ENCODE measurements at regions not wholly inside any gene's neighbourhood (a gene's known extent, or its start where the extent isn't known, plus 50 kb on each side); places are given as distances from the start of the nearest gene placed in this dataset.

DNA sequence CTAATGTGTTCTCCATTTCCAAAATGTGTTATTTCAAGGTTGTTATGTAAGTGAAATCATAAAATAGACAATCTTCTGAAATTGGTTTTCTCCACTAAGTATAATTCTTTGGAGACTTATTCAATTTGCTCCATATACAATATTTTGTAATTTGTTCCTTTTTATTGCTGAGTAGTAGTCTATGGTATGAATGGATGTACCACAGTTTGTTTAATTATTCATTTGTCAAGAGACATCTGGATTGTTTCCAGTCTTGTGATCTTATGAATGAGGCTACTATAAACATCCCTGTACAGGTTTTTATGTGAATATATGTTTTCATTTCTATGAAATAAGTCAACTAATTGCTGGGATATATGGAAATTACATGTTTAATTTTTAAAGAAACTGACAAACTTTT, 652.6 kb upstream of the PLXNA2 start:
- DNase-seq (ENCODE audit: low read depth, low spot score) = no peak

DNA sequence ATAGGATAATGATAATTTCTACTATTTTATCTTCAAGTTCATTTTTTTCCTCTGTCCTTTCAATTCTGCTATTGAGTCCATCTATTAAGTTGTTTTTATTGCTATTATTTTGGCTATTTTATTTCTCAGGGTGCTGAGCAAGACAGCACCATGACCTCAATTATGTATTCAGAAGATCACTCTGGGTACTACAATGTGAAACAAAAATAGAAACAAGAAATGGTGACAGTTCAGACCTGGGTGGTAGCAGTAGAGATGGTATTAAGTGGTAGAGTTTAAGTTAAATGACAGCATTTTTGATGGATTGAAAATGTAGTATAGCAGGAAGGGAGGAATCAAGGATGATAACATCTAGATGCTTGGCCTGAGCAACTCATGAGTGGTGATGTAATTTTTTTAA, 655.3 kb upstream of the PLXNA2 start:
- DNase-seq (ENCODE audit: low read depth, low spot score) = no peak

DNA sequence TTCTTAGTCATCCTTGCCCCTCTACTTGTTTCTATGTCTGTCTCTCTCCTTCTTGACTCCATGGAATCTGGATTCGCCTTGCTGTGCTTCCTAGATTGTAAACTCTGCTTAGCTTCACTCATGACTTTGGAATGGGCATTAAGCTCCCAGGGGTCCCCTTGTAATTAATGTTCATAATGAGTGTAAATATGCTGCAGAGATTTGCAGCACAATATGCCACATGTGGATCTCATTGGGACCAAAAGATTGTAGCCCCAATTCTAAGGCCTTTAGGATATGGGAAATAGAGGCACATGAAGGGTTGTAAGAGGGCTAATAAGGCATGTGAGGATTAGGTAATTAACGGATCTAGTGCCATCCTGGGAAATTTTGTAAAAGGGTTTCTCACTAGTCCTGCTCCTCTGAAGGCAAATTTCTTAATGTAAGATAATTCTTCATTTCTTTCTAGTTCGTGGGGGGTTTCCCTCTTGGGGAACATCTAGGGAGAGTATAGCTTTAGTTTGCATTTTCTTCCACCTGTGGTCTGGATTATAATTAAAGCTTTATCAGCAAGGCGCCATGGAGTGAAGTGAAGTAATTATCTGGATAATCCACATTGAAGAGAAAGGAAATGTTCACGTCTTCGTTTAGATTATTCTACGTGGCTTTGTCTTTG, 659.2 kb upstream of the PLXNA2 start:
- no peak for DNase-seq (ENCODE audit: low read depth, low spot score)

DNA sequence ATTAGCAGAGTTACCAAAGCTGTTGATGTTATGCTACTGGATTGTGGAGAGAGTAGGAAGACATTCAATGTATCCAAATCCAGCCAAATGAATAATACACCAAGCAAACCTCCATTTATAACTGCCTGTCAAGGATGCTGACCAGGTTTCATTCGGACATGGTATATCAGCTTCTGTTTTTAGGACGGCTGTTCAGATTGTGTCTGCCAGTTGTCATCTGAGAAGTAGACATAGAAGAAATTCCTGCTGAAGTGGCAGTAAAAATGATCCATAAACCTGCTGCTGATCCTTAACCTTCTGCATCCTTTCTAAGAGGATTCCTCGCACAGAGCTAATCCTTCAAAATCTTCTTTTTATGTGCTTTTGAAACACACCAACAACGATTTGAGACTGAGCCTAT, 663.6 kb upstream of the PLXNA2 start:
- no peak for DNase-seq (ENCODE audit: low read depth, low spot score)

DNA sequence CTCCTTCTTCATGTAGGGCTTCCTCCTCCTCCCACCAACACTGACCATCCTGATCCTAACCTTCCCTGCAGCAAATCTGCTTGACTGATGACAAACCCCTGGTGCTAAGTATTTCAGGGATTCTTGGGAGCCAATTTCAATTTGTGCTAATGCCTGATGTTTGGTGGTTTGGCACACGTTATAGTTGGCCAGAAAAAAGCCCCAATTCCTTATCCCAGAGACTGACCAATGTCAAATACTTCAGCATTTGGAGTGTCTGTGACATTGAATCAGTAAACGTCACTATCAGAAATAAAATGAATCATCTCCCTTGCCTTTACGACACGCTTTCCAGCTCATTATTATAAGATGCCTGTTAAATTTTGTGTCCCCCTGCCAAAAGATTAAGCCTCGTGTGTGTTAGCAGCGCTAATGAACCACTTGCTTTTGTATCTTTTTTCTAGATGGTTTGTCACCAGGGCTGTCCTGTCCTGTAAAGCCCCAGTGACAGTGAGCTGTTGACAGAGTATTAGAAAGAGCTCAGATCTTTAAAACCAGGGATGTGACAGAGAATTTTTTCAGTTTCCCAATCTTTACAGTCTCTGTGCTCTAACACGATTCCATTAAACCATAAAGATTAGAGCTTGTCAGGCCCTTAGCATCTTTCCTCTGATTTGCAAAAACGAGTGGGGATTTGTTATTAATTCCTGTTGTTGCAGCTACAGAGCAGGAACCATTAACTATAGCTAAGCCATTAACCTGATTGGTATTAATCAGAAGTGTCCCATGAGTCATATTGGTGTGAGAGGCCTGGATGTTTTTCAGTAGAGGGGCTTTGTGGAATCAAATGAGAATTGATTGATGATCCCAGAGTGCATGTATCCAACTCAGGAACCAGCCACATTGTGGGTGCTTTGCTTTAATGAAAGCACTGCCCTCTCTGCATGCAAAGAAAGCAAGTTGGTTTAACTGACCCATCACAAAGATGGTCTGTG, 665.1 kb upstream of the PLXNA2 start:
- DNase-seq (ENCODE audit: low read depth, low spot score) = no peak

DNA sequence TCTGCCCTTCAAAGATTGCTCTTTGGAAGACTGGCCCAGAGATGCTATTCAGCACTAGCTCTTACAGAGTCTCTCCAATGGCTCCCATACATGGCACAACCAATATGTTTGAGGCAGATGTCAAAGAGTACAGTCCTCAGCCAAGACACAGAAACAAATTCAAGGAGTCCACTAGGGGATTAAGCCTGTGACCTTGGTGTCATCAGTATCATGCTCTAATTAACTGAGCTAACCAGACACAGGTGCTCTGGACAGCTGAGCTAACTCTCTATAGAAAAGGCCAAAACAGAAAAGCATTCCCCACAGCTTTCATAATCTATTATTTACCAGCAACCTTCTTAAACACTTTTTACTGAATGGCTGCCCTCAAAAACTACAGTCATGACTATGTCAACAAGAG, 666.0 kb upstream of the PLXNA2 start:
- DNase-seq (ENCODE audit: low read depth, low spot score) = no peak

DNA sequence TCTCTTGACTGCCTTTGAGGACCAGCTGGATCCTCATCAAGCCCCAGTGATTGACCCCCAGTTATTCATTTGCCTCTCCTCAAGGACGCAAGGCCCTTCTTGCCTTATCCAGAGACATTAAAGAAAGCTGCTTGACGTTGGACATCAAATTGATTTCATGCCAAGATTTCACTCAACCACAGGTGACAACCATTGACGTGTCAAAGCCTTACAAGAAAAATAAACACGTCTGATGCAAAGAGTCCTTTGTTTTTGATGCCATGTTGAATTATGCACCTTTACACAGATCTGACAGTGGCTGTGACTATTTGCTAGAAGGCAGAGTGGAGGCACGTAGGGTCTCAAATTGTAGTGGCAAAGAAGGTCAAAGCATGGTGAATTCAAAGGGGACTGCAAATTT, 666.2 kb upstream of the CAMK1G start:
- DNase-seq (ENCODE audit: low read depth, low spot score) = no peak

DNA sequence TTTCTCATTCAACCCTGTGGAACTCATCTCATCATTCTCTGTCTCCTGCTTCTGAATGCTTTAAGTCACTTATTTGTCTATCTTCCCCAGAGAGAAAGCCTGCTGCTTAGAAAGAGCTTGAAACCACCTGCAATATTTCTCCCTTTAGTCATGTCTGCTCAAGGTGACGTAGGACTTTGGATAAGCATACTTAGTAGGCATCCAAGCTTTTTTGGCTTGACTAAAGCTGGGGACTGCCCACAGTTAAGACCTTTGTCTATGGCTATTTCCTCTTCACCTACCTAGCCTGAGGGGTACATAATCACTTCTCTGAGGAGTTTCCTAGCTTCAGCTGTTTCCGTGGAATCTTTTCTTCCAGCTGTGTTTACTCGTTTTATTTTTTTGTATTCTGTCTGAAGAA, 665.8 kb upstream of the CAMK1G start:
- no peak for DNase-seq (ENCODE audit: low read depth, low spot score)

DNA sequence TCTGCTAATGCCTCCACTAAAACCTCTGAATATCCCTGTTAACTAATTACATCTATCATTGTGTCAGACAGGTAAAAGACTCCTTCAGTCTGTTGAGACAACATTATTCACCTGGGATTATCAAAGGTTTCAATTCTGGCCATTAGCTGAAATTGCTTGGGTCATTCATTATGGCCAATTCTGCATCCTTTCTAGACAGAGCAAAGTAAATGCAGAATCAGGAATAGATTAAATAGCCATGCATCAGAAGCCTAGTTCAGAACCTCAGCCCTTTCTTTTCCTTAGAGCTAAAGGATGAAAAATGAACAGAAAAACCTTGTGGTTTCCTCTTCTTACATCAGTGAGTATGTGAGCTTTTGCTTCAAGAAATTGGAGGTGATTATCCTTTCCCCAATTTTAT, 665.4 kb upstream of the CAMK1G start:
- no peak for DNase-seq (ENCODE audit: low read depth, low spot score)

DNA sequence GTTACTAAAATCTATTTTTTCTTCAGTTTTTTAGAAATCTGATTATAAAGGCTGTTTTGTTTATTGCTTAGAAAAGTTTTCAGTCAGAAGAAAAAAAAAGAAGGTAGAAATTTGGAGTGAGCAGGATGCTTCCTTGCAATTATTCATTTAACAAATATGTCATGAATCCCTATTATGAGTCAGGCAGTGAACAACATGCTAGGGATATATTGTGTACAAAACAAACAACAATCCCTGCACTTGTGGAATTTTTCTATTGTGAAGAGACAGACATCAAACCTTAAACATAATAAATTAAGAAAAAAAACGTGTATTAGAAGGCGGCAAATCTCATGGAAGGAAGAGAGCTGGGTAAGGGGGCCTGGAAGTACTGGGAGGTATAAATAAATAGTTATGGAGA, 664.1 kb upstream of the CAMK1G start:
- DNase-seq (ENCODE audit: low read depth, low spot score) = no peak

DNA sequence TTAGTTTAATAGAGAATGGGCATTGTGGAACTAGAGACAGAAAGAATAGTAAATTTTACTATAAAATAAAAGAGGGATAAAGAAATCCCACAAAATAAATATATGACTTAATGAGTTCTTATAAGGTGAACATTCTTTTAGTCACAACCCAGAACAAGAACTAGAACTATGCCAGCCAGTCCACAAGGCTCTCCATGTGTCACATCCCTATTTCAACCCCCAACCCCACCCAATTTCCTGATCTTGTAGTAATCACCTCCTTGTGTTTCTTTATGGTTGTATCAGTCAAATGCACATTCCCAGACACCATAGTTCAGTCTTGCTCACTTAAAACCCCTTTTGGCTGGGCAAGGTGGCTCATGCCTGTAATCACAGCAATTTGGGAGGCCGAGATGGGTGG, 662.3 kb upstream of the CAMK1G start:
- DNase-seq (ENCODE audit: low read depth, low spot score) = no peak

DNA sequence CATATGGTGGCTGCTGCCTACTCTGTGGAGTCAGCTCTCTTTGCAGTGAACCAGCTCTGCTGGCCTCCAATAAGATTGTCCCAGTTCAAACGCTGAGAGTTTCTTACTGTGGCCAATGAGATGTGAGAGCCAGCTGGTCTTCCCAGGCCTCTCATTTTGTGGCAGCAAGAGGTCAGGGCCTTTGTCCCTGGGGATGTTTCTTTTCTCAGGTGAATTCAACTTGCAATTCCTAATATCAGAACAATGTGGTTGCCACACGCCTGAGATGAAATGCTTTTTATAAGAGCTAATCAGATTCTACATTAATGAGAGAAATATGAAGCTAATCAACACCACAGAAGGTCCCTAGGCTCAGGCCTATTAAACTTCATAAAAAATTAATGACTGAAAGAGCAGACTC, 660.1 kb upstream of the CAMK1G start:
- DNase-seq (ENCODE audit: low read depth, low spot score) = no peak

DNA sequence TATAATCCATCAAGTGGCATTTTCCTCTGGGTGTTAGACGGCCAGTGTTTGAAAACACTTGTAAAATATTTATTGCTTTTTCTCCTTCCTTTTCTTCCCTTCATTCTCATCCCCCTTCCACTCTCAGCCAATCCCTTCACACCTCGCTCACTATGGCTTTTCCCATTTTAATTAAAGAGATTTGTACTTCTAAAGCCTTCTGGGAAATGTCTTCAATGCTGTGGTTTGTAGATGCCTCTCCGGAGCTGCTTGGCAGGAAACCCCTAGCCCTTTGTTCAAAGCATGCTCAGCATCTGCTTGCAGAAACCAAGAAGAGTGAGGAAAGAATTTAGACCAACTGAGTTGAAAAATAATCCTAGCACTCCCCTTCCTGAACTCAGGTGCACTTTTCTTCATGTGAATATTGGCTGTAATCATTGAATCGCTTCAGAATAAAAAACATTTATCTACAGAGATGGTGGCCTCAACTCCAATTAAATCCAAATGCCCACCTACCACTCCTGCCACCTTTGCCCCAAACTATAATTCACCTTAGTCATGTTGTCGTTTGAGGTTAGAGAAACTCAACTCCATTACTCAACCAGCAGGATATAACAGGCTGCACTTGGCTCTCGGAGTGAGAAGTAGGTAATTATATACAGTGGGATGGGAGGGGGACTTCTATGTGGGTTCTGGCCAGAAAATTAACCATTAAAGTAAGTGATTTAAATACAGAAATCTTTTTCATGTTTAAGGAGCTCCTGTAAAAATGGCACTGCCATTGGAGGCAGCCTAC, 659.4 kb upstream of the CAMK1G start:
- DNase-seq (ENCODE audit: low read depth, low spot score) = no peak

DNA sequence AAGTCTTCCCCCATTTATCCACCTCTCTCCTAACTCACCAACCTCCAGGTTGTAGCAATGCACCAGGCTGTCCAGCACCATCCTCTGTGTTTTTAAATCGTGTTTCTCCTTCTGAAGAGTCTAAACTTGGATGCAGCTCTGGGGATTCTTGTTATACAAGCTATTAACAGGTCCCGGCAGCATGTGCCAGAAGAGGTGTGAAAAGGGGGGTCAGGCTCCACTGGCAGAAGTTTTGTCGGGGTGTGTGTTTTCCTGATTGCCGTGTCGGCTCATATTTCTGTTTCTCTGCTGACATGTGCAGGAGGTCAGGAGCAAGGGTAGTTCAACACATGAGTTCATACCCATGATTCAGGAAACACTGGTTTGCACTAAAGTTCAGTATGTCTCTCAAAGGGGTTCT, 658.6 kb upstream of the CAMK1G start:
- no peak for DNase-seq (ENCODE audit: low read depth, low spot score)

DNA sequence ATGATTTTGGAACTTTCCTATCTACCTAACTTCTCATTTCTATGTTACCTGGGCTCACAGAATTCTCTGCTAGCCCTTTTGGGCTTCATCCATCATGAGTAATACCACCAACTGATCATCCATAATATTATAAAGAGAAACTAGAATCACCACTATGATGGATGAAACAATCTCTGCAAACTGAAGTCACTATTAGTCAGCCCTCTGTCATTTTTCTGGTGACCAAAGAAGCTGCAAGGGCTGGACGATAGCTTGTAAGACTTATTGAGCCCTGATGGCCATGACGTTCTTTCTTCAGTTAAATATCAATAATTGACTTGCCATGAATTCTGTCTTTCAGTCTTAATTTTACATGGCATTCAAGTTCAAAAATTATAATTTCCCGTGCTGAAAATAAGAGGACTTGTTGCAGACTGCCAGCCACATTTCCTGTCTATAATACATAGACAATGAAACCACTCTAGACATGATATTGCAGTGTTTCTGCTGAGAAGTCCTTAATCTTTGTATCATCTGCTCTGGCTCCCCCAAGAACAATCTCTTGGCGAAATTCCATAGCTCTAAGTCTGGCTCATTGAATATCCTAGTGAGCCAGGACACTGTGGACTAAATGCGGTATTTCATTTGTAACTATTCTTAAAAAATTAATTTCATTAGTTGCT, 655.0 kb upstream of the CAMK1G start:
- DNase-seq (ENCODE audit: low read depth, low spot score) = no peak

DNA sequence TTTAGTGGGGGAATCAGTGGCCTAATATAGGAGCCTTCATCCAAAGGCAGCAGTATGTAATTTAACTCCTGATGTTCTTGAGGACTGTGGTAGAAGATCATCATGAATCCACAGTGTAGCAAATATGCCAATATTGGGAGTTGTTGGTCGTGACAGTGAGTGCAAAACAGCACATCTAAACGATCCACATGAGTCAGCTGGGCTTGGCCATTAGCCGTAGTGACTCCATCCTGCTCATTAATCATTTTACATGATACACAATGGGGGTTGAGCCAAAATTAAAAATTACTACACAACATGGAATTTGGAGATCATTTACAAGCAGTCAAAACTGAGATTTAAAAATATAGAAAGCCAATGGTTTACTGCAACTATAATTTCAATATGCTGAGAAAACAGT, 653.9 kb upstream of the CAMK1G start:
- no peak for DNase-seq (ENCODE audit: low read depth, low spot score)

DNA sequence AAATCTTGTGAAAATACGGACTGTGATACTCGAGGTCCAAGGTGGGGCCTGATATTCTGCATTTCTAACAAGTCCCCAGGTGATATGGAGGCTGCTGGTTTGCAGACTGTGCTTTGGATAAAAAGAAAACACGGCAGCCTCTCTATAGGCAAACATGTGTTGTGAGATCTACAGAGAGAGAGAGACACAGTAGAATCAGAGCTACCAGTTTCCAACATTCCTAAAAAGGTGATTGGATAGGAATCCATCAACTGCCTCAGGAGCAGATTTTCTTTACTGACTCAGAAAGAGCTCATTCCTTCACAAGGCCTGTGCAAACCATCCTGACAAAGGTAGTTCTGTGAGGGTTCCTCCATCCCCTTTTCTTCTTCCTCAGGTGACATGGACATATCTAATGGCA, 651.6 kb upstream of the CAMK1G start:
- DNase-seq (ENCODE audit: low read depth, low spot score) = no peak

DNA sequence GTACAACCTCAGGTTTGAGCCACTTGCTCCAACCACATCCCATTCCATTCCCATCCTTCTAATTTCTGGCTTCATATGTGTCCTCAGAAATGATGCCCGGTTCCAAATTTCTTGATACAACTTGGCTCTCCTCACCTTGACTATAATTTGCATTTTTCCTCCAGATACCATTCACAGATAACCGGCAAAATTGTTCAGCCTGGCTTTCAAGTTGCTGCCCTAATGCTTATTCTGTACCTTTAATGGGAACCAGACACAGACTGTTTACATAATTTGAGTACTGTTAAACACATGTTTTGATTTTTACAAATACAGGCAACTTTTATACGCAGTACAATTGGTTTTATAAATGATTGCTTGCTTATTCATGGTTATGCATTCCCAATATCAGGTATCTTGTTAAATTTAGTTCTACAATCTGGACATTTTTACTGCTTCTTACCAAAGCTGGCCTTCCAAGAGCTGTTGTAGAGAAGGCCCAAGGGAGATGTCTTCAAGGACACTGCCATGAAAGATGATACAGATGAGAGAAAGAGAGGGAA, 649.5 kb upstream of the CAMK1G start:
- DNase-seq (ENCODE audit: low read depth, low spot score) = no peak

DNA sequence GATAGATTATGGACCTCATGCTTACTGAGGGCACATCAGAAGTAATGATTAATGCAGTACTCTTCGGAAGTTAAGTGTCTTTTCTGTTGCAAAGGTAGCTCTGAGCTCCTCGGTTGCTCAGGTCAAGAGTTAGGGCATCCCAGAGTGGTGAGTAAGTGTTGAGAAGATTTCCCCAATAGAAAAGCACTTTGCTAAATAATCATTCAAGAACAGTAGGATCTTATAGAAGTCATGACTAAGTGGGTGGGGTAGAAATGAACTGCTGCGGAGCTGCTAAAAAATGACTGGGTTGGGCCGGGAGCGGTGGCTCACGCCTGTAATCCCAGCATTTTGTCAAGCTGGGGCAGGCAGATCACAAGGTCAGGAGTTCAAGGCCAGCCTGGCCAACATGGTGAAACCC, 648.6 kb upstream of the CAMK1G start:
- DNase-seq (ENCODE audit: low read depth, low spot score) = no peak

DNA sequence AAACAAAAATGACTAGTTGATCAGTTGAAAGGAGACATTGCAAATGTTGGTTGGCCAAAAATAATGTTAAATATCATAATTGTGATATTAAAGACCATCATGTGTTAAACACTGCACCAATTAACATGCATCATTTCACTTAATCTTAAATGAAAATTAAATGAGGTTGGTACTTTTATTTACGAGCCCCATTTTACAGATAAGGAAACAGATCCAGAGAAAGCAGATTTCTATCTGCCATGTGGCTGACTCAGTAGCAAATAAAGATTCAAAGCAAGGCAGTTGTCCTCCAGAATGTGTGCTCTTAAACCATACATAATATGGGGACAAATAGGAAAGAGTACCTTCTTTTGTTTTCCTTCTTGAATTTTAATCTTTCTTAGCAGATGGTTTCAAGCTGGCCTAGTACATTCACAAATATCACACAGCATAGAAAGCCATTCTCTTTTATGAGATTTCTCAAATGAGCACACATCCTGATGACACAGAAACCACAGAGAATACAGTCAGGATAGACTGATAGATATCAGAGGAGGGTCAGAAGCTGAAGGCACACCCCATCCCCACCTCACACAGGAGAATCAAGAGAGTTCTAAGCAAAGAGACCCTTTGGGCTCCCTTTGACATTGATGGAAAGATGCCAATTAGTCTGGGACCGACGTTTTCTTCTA, 647.9 kb upstream of the CAMK1G start:
- DNase-seq (ENCODE audit: low read depth, low spot score) = no peak

DNA sequence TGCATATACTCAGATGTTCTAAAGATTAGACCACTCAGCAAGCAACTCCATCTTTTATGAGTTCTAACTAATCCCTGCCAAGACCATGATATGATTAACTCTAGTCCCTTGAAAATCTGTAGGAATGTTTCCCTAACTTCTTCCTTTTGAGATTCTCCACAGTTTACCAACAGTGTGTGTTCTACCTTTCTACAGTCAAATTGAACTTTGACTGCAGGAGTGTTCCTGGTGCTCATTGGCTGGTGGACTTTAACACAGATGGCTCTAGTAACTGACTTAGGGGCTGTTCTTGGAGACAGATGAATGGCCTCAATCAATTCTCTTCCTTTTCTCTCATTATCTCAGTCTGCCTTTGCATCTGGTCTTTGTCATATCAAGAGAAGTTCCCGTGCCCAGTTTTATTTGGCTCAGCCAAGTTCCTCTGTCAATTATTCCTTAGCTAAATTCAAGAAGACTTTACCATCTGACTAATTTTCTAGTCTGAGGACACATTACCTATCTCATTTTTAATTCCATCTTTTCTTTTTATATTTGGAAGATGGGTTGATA, 643.9 kb upstream of the CAMK1G start:
- no peak for DNase-seq (ENCODE audit: low read depth, low spot score)

Data from smooth muscle cell of the brain vasculature (primary cell).